GM21447 (cell line): ENCODE measurements at regions not wholly inside any gene's neighbourhood (a gene's known extent, or its start where the extent isn't known, plus 50 kb on each side); places are given as distances from the start of the nearest gene placed in this dataset.
"Not testable (repeated sequence)": the region's sequence is repeated elsewhere in the genome, so short reads cannot be mapped to it uniquely, and the experiment has no call there.

Experiments used
- ATAC-seq: cut with Tn5 transposase; IDR thresholded peaks from one replicate; pipeline ENCODE4 v1.9.1; 2021; ENCODE audit not compliant: unreplicated experiment

DNA sequence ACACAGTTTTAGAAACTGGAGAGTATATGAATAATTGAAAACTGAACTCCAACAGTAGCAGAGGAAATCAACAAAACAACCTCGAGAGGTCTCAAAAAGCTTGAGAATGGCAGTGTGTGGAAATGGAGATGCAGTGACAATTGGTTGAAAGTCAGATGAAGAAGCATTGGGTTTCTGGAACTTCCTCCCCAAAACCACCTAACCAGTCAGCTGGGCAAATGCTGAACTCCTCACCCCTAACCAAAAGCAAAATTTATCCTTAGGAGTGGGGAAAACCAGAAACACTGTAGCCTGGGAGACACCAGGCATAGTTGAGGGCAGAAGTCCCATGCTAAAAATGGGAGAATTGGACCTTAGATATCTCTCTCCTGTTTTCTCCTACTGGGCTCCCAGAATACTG is 109.9 kb downstream of the TANC2 start:
- ATAC-seq, result no peak

DNA sequence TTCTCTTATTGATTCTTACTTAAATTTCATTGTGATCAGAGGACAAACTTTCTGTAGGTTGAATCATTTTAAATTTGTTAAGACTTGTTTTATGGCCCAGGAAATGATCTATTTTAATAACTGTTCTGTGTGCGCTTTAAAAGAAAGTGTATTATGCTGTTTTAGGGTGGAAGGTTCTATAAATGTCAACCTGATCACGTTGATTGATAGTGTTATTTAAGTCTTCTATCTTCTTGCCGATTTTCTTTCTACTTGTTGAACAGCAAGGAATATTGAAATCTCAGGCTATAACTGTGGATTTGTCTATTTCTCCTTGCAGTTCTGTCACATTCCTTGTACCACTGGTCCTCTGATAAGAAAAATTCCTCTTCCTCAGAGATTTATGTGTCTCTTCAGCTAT is 112.7 kb downstream of the TANC2 start:
- no peak for ATAC-seq

DNA sequence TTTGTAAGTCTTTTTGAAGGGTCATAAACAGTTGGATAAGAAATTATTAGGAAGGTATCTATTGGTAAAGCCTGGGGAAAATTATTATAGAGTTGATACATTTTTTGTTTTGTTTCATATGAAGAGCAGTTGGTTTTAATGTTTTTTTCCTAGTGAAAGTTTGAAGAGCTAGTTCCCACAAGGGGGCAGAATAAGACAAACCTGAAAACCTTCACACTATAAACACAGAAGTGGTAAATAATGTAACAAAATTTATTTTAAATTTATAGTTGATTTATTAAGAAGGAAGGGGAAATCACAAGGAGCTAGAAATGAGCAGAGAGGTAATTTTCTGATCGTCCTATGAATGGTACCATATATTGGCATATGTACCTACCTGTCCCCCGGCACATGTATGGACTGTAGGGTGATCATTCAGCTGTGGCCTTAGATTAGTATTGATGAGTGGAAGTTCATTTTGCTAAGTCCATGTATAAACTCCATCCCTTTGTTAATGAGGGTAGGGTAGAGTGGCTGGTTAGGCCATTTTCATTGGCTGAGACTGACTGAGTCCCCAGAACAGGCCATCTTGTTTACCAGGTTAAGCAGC is 116.3 kb downstream of the TANC2 start:
- ATAC-seq, result no peak

GRCh38 chr17:63082952-63083351 is 116.9 kb downstream of the TANC2 start:
- no peak for ATAC-seq

- ATAC-seq, result no peak
These were observed 120.6 kb downstream of the TANC2 start for GRCh38 chr17:63086483-63087185.

GRCh38 chr17:63090358-63091114 is 124.5 kb downstream of the TANC2 start:
- ATAC-seq, result not testable (repeated sequence)

GRCh38 chr17:63091909-63092308 is 125.9 kb downstream of the TANC2 start:
- ATAC-seq, result not testable (repeated sequence)

DNA sequence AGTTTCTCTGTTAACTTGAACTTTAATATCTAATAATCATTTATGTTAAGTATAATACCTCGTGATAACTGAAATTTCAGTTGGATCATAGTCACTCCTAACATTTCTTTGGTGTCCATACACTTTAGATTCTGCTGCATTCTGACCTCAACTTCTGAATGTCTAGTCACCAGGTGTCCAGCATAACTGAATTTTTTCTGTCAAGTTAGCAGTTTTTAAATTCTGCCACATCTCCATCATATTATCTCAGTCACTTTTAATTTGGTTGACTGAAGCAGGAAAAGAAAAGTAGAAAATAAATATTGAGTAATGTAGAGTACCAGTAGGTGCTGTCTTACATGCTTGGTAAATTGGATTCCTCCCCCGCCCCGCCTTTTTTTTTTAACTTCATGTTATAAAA is 128.6 kb downstream of the TANC2 start:
- no peak for ATAC-seq

DNA sequence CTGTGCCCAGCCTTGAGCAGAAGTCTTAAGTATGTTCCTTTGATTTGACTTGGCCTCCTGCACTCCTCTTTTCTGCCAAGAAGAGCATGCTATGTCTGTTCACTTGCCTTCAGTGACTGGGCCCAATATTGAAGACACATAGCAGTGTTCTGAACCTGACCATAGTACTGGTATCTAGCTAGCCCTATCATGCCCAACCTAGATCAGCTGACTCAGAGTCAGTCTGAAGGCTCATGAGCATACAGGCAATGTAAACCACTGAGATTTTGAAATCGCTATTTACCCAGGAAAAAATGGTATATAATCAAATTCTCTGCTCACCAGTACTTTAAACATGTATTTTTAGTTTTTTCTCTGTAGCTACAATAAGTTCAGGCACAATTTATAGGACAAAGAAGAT is 129.4 kb downstream of the TANC2 start:
- no peak for ATAC-seq

- no peak for ATAC-seq
These were observed 129.8 kb downstream of the TANC2 start for GRCh38 chr17:63095879-63096278.

DNA sequence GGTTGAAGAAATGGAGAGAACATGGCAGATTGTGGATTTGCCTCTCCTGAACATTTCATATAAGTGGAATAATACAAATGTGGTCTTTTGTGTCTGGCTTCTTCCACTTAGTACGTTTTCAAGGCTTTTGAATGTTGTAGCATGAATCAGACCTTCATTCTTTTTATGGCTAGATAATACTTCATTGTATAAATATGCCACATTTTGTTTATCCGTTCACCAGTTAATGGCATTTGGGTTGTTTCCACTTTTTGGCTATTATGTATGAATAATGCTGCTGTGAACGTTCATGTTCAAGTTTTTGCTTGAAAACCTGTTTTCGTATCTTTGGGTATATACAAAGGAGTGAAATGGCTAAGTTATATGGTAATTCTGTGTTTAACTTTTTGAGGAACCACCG is 130.4 kb downstream of the TANC2 start:
- no peak for ATAC-seq

- no peak for ATAC-seq
These were observed 133.4 kb downstream of the TANC2 start for GRCh38 chr17:63099425-63099824.

DNA sequence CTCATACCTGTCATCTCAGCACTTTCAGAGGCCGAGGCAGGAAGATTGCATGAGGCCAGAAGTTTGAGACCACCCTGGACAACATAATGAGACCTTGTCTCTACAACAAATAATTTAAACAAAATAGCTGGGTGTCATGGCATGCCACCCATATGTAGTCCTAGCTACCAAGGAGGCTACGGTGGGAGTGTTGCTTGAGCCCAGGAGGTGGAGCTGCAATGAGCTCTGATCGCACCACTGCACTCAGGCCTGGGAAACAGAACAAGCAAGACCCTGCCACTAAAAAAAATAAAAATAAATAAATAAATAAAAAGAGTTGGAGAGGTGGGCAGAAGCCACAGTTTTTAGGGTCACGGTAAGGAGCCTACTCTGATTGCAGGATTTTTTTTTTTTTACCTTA is 136.0 kb downstream of the TANC2 start:
- ATAC-seq, result no peak

GRCh38 chr17:63106050-63106449 is 140.0 kb downstream of the TANC2 start:
- no peak for ATAC-seq

- ATAC-seq, result no peak
These were observed 143.6 kb downstream of the TANC2 start for GRCh38 chr17:63109661-63110060.

GRCh38 chr17:63113167-63113566 is 147.1 kb downstream of the TANC2 start:
- ATAC-seq, result no peak

- ATAC-seq, result no peak
These were observed 150.2 kb downstream of the TANC2 start for GRCh38 chr17:63116228-63116627.

DNA sequence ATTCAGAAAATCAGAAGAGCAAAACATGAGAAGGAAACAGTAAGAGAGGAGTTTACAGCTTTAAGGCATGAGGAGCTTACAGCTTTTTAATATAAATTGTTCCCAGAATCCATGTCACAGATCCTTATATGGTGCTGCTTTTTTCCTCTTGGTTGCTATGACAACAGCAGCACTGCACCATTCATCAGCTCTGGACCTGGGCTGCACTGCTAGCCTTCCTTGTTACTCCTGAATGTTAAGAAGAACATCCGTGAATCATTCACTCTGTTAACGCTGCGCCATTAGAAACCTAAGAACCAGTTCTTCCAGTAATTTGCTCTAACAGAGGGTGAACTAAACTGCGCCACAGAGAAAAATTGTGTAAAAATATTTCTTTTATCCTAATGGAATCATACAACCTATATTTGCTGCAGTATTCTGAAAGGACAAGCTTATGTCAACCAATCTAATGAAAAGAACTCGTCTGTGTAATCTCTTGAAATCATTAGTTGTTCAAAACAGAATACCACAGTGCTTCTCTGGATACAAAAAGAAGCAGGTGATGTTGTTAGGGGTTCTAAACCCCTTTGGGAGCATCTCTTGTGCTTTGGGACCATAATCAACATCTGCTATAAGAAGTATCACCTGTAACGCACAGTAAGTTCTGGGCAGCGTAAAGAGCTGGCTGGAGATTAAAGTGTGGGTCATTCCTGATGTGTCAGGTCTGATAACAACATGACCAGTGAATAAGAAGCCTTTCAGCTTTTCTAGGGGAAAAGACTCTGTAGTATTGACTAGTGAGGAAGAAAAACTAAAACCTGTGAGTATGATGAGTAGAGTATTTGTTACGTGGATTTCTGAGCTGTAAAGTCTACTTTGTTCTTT is 151.2 kb downstream of the TANC2 start:
- no peak for ATAC-seq

GRCh38 chr17:63120406-63120805 is 154.4 kb downstream of the TANC2 start:
- ATAC-seq, result no peak

DNA sequence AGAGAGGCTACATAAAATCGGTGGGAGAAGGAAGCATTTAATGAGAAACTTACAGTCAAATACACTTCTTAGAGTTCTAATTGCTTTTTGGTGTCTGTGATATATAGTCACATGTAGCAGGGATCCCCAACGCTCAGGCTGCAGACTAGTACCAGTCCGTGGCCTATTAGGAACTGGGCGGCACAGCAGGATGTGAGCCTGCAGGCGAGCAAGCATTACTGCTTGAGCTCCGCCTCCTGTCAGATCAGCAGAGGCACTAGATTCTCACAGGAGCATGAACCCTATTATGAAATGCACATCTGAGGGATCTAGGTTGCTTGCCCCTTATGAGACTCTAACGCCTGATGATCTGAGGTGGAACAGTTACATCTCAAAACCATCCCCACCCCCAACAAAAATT is 158.5 kb downstream of the TANC2 start:
- no peak for ATAC-seq

GRCh38 chr17:63124958-63125357 is 158.9 kb downstream of the TANC2 start:
- ATAC-seq, result no peak
